ENCODE measurements at regions not wholly inside any gene's neighbourhood (a gene's known extent, or its start where the extent isn't known, plus 50 kb on each side); places are given as distances from the start of the nearest gene placed in this dataset.

GRCh38 chr5:153937661-153938060 lies 101.0 kb downstream of the FAM114A2 start:
- TF ChIP-seq PAX5 (IDR thresholded peaks at IDR 0.05; ENCODE audit: insufficient read depth, low read length, severe bottlenecking) (no peak), POLR2A (IDR thresholded peaks at IDR 0.05; ENCODE audit: low read depth, low read length) (no peak), POU2F2 (IDR thresholded peaks at IDR 0.05; ENCODE audit: low read depth, low read length) (no peak), POLR2AphosphoS5 (IDR thresholded peaks at IDR 0.05; ENCODE audit: low read depth, low read length) (no peak), TAF1 (IDR thresholded peaks at IDR 0.05; ENCODE audit: low read depth, low read length) (no peak), SPI1 (IDR thresholded peaks at IDR 0.05; ENCODE audit: low read depth, low read length) (no peak)

Data from GM12891 (cell line).